ENCODE measurements at regions not wholly inside any gene's neighbourhood (a gene's known extent, or its start where the extent isn't known, plus 50 kb on each side); places are given as distances from the start of the nearest gene placed in this dataset.

DNA sequence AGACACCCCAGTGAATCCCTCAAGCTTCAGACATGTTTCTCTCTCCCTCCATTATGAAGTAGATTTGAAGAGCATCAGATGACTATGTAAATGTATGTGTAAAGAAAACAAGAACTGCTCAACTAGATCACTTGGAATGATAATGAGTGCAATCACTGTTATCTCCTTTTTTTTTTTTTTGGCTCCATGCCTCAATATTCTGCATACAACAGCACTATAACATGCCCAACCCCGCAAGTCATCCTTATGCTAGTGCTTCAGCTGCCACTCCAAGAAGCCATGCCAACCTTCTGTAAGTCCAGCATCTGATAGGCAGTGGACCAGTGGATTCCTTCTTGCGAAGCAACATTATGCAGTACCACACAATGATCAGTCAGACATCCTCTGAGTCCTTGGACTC is 133.7 kb downstream of the TFPI2 start:
- no peaks in the 10 kb centered on the region for H3K9me3 ChIP-seq
- H3K27me3 ChIP-seq: no peaks in the 10 kb centered on the region
- no peak overlapping the region for H3K27ac ChIP-seq
- H3K4me3 ChIP-seq: no peak overlapping the region
- no peaks in the 10 kb centered on the region for H3K36me3 ChIP-seq (ENCODE audit: low read depth, missing control alignments)
- no peak for TF ChIP-seq POLR2A (IDR thresholded peaks at IDR 0.05)
- TF ChIP-seq, protein P1, sequence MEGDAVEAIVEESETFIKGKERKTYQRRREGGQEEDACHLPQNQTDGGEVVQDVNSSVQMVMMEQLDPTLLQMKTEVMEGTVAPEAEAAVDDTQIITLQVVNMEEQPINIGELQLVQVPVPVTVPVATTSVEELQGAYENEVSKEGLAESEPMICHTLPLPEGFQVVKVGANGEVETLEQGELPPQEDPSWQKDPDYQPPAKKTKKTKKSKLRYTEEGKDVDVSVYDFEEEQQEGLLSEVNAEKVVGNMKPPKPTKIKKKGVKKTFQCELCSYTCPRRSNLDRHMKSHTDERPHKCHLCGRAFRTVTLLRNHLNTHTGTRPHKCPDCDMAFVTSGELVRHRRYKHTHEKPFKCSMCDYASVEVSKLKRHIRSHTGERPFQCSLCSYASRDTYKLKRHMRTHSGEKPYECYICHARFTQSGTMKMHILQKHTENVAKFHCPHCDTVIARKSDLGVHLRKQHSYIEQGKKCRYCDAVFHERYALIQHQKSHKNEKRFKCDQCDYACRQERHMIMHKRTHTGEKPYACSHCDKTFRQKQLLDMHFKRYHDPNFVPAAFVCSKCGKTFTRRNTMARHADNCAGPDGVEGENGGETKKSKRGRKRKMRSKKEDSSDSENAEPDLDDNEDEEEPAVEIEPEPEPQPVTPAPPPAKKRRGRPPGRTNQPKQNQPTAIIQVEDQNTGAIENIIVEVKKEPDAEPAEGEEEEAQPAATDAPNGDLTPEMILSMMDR (IDR thresholded peaks at IDR 0.05): no peak
- WGBS, 2 donors: 92 to 100% methylated on average over 2 of the region's 2 CpGs
- no peak for DNase-seq
- intact Hi-C loops (cut with DNase I; ENCODE audit: low total_unique reads): no loop called here
- no peaks in the 10 kb centered on the region for H3K4me1 ChIP-seq

DNA sequence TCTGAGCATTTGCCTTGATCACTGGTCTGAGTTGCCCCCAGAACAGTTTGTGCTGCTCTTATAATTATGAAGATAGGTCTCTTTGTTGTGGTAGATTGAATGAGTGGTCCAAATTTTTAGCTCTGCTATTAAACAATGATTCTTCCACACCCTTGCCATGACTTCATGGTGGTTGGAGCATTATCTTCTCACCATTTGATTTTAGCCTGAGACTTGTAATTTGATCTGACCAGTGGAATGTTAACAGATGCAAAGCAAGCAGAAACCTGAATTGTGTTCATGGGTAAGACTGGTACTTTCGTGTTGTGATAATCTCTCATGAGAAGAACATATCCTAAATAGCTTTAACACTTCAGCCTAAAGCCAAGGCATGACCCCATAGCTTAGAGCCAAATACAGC is 139.1 kb downstream of the TFPI2 start:
- no peaks in the 10 kb centered on the region for H3K27me3 ChIP-seq
- DNase-seq: no peak
- intact Hi-C loops (cut with DNase I; ENCODE audit: low total_unique reads): no loop called here
- no peak for TF ChIP-seq POLR2A (IDR thresholded peaks at IDR 0.05)
- TF ChIP-seq, protein P1 (IDR thresholded peaks at IDR 0.05): no peak
- no peaks in the 10 kb centered on the region for H3K4me1 ChIP-seq
- no peaks in the 10 kb centered on the region for H3K9me3 ChIP-seq
- WGBS, 2 donors: 83 to 94% methylated on average over 1 of the region's 1 CpG
- no peak overlapping the region for H3K27ac ChIP-seq
- H3K36me3 ChIP-seq (ENCODE audit: low read depth, missing control alignments): no peaks in the 10 kb centered on the region
- H3K4me3 ChIP-seq: no peak overlapping the region

DNA sequence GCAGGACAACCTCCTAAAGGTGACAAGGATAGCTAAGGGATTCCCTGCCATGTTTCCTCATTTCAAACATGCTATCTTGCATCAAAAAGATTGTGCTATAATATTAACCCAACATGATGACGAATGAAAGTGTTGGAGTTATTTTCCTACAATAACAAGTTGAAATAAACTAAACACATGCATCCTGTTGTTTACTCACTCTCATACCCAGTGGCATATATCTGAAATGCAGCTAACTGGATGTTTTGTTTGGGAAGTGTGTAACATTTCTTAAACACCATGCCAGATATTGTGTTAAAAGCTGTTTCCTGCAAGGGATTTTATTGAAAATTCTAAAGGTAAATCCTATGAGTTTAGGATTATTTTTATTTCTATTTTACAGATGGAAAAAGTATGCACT is 139.6 kb downstream of the TFPI2 start:
- Histone ChIP-seq H3K4me3 (no peak overlapping the region), H3K27ac (no peak overlapping the region), H3K27me3 (no peaks in the 10 kb centered on the region), H3K4me1 (no peaks in the 10 kb centered on the region), H3K9me3 (no peaks in the 10 kb centered on the region), H3K36me3 (ENCODE audit: low read depth, missing control alignments) (no peaks in the 10 kb centered on the region)
- TF ChIP-seq POLR2A (IDR thresholded peaks at IDR 0.05): no peak
- TF ChIP-seq, protein P1 (IDR thresholded peaks at IDR 0.05): no peak
- intact Hi-C loops (cut with DNase I; ENCODE audit: low total_unique reads): no loop called here
- no peak for DNase-seq
- WGBS, 2 donors: 54 to 71% methylated on average over 1 of the region's 1 CpG

DNA sequence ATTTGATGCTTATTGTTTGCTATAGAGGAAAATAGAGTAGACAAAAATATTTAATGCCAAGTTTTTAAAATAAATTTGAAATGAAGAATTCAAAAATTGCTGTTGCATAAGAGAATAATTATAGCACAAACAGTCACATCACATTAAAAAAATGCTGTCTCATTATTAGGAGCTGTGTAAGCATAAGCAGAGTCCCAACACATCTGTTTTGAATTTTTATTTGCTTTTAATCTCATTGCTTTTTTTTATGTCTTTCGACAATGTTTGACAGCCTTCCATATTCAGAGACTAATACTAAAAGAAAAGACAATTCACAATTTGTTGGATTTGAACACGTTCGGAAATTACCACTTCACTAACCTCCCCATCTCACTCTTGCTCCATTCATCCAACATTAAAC is 143.5 kb downstream of the TFPI2 start:
- H3K36me3 ChIP-seq (ENCODE audit: low read depth, missing control alignments): no peaks in the 10 kb centered on the region
- WGBS, 2 donors: 86% methylated on average over 3 of the region's 3 CpGs

DNA sequence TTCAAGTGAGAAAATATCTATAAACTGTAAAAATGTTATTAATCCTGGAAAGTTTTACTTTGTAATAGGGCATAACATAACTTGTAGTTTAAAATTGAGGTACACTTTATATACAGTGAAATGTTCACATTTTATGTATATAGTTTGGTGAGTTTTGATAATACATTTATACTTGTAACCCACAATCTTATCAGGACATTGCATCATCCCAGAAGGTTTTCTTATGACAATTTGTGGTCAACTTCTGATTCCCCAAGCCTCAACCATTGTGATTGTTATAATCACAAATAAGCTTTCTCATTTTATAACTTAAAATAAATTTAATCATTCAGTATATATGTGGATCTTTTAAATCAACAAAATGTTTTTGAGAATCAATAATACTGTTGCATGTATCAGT is 151.1 kb downstream of the TFPI2 start:
- no peak overlapping the region for H3K27ac ChIP-seq
- H3K9me3 ChIP-seq: no peaks in the 10 kb centered on the region
- no peak overlapping the region for H3K4me3 ChIP-seq
- H3K27me3 ChIP-seq: no peaks in the 10 kb centered on the region
- no peak for DNase-seq
- H3K36me3 ChIP-seq (ENCODE audit: low read depth, missing control alignments): no peaks in the 10 kb centered on the region
- H3K4me1 ChIP-seq: no peaks in the 10 kb centered on the region
- intact Hi-C loops (cut with DNase I; ENCODE audit: low total_unique reads): no loop called here
- TF ChIP-seq, protein P1 (IDR thresholded peaks at IDR 0.05): no peak
- TF ChIP-seq POLR2A (IDR thresholded peaks at IDR 0.05): no peak

More for the DNA sequence above, 143.5 kb downstream of the TFPI2 start:
- Histone ChIP-seq H3K4me1 (no peaks in the 10 kb centered on the region), H3K4me3 (no peak overlapping the region), H3K27ac (no peak overlapping the region), H3K9me3 (no peaks in the 10 kb centered on the region), H3K27me3 (no peaks in the 10 kb centered on the region)
- TF ChIP-seq POLR2A (IDR thresholded peaks at IDR 0.05): no peak
- TF ChIP-seq, protein P1 (IDR thresholded peaks at IDR 0.05): no peak
- DNase-seq: no peak
- intact Hi-C loops (cut with DNase I; ENCODE audit: low total_unique reads): no loop called here

Data from testis (tissue), 2 donors.